ENCODE measurements at regions not wholly inside any gene's neighbourhood (a gene's known extent, or its start where the extent isn't known, plus 50 kb on each side); places are given as distances from the start of the nearest gene placed in this dataset.
"Not testable (repeated sequence)": the region's sequence is repeated elsewhere in the genome, so short reads cannot be mapped to it uniquely, and the experiment has no call there.

GRCh38 chr11:121964591-121964990, 151.4 kb downstream of the BLID start:
- Histone ChIP-seq H3K4me1 (ENCODE audit: control insufficient read depth, insufficient read depth, low read length) (no peaks in the 10 kb centered on the region), H3K36me3 (ENCODE audit: control insufficient read depth, insufficient read depth, low read length) (no peaks in the 10 kb centered on the region), H3K9me3 (ENCODE audit: control insufficient read depth, insufficient read depth, low read depth, low read length) (no peaks in the 10 kb centered on the region), H3K27me3 (ENCODE audit: control insufficient read depth, insufficient read depth, low read length) (no peaks in the 10 kb centered on the region), H3K27ac (ENCODE audit: low read length) (no peak overlapping the region), H3K4me3 (ENCODE audit: low read depth in 2 of 2, low read length in 2 of 2) (no peak overlapping the region)
- ATAC-seq = no peak
- no TSS peak for BruUV-seq (replicated peaks)
- POLR2A ChIA-PET = no interaction called here
- TF ChIP-seq TCF7L2 (IDR thresholded peaks at IDR 0.05; ENCODE audit: low read depth, low read length) (no peak), SIN3A (IDR thresholded peaks at IDR 0.05; ENCODE audit: borderline replicate concordance, insufficient read depth, low read depth, low read length) (no peak)
- TF ChIP-seq, protein P1, sequence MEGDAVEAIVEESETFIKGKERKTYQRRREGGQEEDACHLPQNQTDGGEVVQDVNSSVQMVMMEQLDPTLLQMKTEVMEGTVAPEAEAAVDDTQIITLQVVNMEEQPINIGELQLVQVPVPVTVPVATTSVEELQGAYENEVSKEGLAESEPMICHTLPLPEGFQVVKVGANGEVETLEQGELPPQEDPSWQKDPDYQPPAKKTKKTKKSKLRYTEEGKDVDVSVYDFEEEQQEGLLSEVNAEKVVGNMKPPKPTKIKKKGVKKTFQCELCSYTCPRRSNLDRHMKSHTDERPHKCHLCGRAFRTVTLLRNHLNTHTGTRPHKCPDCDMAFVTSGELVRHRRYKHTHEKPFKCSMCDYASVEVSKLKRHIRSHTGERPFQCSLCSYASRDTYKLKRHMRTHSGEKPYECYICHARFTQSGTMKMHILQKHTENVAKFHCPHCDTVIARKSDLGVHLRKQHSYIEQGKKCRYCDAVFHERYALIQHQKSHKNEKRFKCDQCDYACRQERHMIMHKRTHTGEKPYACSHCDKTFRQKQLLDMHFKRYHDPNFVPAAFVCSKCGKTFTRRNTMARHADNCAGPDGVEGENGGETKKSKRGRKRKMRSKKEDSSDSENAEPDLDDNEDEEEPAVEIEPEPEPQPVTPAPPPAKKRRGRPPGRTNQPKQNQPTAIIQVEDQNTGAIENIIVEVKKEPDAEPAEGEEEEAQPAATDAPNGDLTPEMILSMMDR (IDR thresholded peaks at IDR 0.05) = no peak
- CTCF ChIA-PET = no interaction called here
- in situ Hi-C loops (cut with HindIII; ENCODE audit: low pct_unique_long_range_greater_than_20kb, low sequenced_read_pairs) (no loop called here), intact Hi-C loops (cut with micrococcal nuclease; ENCODE audit: unreplicated experiment) (no loop called here)
- DNase-seq (ENCODE audit: low read depth, low spot score) = no peak

DNA sequence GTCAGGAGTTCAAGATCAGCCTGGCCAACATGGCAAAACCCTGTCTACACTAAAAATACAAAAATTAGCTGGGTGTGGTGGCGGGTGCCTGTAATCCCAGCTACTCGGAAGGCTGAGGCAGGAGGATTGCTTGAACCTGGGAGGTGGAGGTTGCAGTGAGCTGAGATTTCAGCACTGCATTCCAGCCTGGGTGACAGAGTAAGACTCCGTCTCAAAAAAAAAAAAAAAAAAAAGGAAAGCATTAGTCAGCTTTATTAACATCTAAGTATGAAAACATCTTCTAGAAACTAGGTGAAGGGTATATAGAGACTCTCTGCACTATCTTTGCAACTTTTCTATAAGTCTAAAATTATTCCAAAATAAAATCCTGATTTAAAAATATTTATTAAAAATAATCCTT, 152.2 kb downstream of the BLID start:
- BruUV-seq (replicated peaks); ATAC-seq; in situ Hi-C loops (cut with HindIII; ENCODE audit: low pct_unique_long_range_greater_than_20kb, low sequenced_read_pairs); DNase-seq (ENCODE audit: low read depth, low spot score); H3K27me3 ChIP-seq (ENCODE audit: control insufficient read depth, insufficient read depth, low read length); H3K4me3 ChIP-seq (ENCODE audit: low read depth in 2 of 2, low read length in 2 of 2); H3K4me1 ChIP-seq (ENCODE audit: control insufficient read depth, insufficient read depth, low read length); CTCF ChIA-PET; H3K9me3 ChIP-seq (ENCODE audit: control insufficient read depth, insufficient read depth, low read depth, low read length); intact Hi-C loops (cut with micrococcal nuclease; ENCODE audit: unreplicated experiment); H3K27ac ChIP-seq (ENCODE audit: low read length); H3K36me3 ChIP-seq (ENCODE audit: control insufficient read depth, insufficient read depth, low read length); POLR2A ChIA-PET: not testable (repeated sequence)

DNA sequence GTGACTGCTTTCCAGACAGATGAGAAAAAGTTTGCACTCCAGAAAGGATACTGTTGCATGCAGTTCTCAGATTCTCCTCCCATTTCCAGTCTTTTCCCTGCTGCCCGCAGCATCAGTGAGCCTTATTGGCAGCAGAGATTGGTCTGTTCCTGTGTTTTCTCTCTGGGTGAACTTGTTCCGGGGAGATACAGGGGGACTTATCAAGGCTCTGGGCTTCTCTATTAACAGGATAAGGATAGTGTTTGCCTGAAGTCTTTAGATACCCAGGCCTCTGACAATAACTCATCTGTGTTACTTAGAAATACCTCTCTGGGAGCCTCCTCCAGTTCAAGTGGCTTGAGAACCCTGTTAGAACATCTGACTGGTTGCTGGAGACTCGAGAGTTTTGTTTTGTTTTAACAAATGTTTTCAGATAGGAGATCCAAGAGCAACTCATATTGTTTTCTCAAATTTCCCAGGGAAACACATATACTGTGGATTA, 154.7 kb downstream of the BLID start:
- in situ Hi-C loops (cut with HindIII; ENCODE audit: low pct_unique_long_range_greater_than_20kb, low sequenced_read_pairs) = no loop called here
- Histone ChIP-seq H3K27me3 (ENCODE audit: control insufficient read depth, insufficient read depth, low read length) (0 out of 2 replicates have a peak, but pooled peaks cover 2% of the 10 kb centered on the region), H3K9me3 (ENCODE audit: control insufficient read depth, insufficient read depth, low read depth, low read length) (no peaks in the 10 kb centered on the region), H3K4me3 (ENCODE audit: low read depth in 2 of 2, low read length in 2 of 2) (no peak overlapping the region), H3K27ac (ENCODE audit: low read length) (no peak overlapping the region), H3K36me3 (ENCODE audit: control insufficient read depth, insufficient read depth, low read length) (no peaks in the 10 kb centered on the region), H3K4me1 (ENCODE audit: control insufficient read depth, insufficient read depth, low read length) (no peaks in the 10 kb centered on the region)
- intact Hi-C loops (cut with micrococcal nuclease; ENCODE audit: unreplicated experiment) = no loop called here
- CTCF ChIA-PET = no interaction called here
- no TSS peak for BruUV-seq (replicated peaks)
- TF ChIP-seq TCF7L2 (IDR thresholded peaks at IDR 0.05; ENCODE audit: low read depth, low read length) (no peak), SIN3A (IDR thresholded peaks at IDR 0.05; ENCODE audit: borderline replicate concordance, insufficient read depth, low read depth, low read length) (no peak), POLR2AphosphoS5 (IDR thresholded peaks at IDR 0.05; ENCODE audit: low read depth, low read length) (no peak)
- TF ChIP-seq, protein P2, sequence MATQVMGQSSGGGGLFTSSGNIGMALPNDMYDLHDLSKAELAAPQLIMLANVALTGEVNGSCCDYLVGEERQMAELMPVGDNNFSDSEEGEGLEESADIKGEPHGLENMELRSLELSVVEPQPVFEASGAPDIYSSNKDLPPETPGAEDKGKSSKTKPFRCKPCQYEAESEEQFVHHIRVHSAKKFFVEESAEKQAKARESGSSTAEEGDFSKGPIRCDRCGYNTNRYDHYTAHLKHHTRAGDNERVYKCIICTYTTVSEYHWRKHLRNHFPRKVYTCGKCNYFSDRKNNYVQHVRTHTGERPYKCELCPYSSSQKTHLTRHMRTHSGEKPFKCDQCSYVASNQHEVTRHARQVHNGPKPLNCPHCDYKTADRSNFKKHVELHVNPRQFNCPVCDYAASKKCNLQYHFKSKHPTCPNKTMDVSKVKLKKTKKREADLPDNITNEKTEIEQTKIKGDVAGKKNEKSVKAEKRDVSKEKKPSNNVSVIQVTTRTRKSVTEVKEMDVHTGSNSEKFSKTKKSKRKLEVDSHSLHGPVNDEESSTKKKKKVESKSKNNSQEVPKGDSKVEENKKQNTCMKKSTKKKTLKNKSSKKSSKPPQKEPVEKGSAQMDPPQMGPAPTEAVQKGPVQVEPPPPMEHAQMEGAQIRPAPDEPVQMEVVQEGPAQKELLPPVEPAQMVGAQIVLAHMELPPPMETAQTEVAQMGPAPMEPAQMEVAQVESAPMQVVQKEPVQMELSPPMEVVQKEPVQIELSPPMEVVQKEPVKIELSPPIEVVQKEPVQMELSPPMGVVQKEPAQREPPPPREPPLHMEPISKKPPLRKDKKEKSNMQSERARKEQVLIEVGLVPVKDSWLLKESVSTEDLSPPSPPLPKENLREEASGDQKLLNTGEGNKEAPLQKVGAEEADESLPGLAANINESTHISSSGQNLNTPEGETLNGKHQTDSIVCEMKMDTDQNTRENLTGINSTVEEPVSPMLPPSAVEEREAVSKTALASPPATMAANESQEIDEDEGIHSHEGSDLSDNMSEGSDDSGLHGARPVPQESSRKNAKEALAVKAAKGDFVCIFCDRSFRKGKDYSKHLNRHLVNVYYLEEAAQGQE (IDR thresholded peaks at IDR 0.05; ENCODE audit: insufficient read depth in 1 of 2, low read depth in 2 of 2, low read length in 1 of 2) = no peak
- TF ChIP-seq, protein P1 (IDR thresholded peaks at IDR 0.05) = no peak
- no peak for DNase-seq (ENCODE audit: low read depth, low spot score)
- POLR2A ChIA-PET = no interaction called here
- no peak for ATAC-seq

Data from Panc1 (cell line).